Osteoblast (primary cell): ENCODE measurements at regions not wholly inside any gene's neighbourhood (a gene's known extent, or its start where the extent isn't known, plus 50 kb on each side); places are given as distances from the start of the nearest gene placed in this dataset. TPM values are rescaled to one million over a fixed set of nuclear protein-coding genes. Genes with fewer than 3 reads are reported as not detected.

Experiments
- DNase-seq: peaks from one replicate; pipeline ENCODE4 v3.0.0; 2011; ENCODE audit warnings: low spot score, mixed read lengths; ENCODE audit not compliant: insufficient read length; ENCODE audit errors: missing footprints
- H2AFZ ChIP-seq: 2 replicates; pipeline ENCODE4 v1.6.0; 2011; ENCODE audit warnings: mild to moderate bottlenecking, low read length
- H3K27ac ChIP-seq: 2 replicates; pipeline ENCODE4 v1.5.1; 2011; ENCODE audit warnings: mild to moderate bottlenecking, low read depth, low read length, moderate library complexity
- H3K27me3 ChIP-seq: 2 replicates; pipeline ENCODE4 v1.6.0; 2012; ENCODE audit warnings: mild to moderate bottlenecking, control low read depth, inconsistent platforms, low read length, moderate library complexity; ENCODE audit not compliant: insufficient read depth
- H3K36me3 ChIP-seq: 2 replicates; pipeline ENCODE4 v1.5.1; 2011; ENCODE audit warnings: mild to moderate bottlenecking, low read length, control low read depth, moderate library complexity; ENCODE audit not compliant: insufficient read depth
- H3K4me1 ChIP-seq: 2 replicates; pipeline ENCODE4 v1.5.1; 2011; ENCODE audit warnings: mild to moderate bottlenecking, low read length, control low read depth, moderate library complexity; ENCODE audit not compliant: insufficient read depth
- H3K4me2 ChIP-seq: 2 replicates; pipeline ENCODE4 v1.6.0; 2011; ENCODE audit warnings: mild to moderate bottlenecking, low read length; ENCODE audit not compliant: insufficient read depth
- H3K4me3 ChIP-seq: fragments of 200-600 bp; sonication (generic); 3 replicates; pipeline ENCODE4 v1.5.1; 2012; ENCODE audit warnings: mild to moderate bottlenecking, low read length, inconsistent platforms; ENCODE audit not compliant: insufficient read depth
- H3K79me2 ChIP-seq: 2 replicates; pipeline ENCODE4 v1.6.0; 2012; ENCODE audit warnings: mild to moderate bottlenecking, low read length, control low read depth, inconsistent platforms; ENCODE audit not compliant: insufficient read depth
- H3K9me3 ChIP-seq: 2 replicates; pipeline ENCODE4 v1.5.1; 2011; ENCODE audit warnings: low read depth, low read length, control low read depth
- H4K20me1 ChIP-seq: 2 replicates; pipeline ENCODE4 v1.6.0; 2012; ENCODE audit warnings: mild to moderate bottlenecking, low read length, control low read depth; ENCODE audit not compliant: insufficient read depth
- CTCF ChIP-seq: IDR thresholded peaks from 2 replicates; pipeline ENCODE4 v1.5.1; 2011; ENCODE audit warnings: mild to moderate bottlenecking, low read depth, low read length, moderate library complexity; ENCODE audit errors: extremely low read depth
- small RNA-seq: library from RNA; depleted of rRNA; stranded (forward); fragments of <200 nt; gene quantifications from one replicate; pipeline ENCODE3, GENCODE V24; 2012

DNA sequence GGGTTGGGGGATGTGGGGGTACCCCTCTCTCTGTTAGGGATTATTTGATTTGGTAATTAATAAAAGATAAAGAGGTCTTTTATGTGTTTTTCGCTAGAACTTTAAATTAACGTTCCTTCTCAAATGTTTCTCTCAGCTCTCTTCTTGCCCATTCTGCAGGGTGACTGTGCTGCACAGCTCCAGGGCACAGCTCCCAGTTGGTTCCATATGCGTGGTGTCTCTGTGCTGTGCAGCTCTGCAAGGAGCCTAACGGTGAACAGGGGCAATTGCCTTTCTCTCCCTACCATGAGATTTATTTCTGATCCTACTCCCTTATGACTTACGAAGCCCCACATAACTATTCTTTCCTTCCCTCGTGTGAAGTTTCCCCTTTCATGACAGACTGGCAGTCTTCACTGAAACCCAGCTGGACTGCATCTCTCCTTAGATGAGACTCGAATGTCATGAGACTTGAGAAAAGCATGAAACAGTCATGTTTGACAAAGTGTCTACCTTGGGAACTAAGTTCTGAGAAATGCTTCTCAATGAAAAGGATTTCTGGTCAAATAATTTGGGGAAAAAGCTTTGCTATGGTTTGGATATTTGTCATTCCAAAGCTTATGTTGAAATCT, 50.2 kb upstream of the SPRY1 start:
- Histone ChIP-seq H3K9me3 (no peaks in the 10 kb centered on the region), H3K79me2 (no peaks in the 10 kb centered on the region), H4K20me1 (no peaks in the 10 kb centered on the region), H3K4me2 (no peak overlapping the region), H3K27me3 (peaks cover 2% of the 10 kb centered on the region), H2AFZ (no peak overlapping the region), H3K4me3 (no peak overlapping the region), H3K27ac (no peak overlapping the region), H3K4me1 (no peaks in the 10 kb centered on the region), H3K36me3 (no peaks in the 10 kb centered on the region)
- no peak for TF ChIP-seq CTCF
- DNase-seq: no peak

Small RNA genes in the stretch of these regions (small RNA-seq; reads per million reads assigned to genes)
- gene AC026402.1: not detected
